Progenitor cell of endocrine pancreas (in vitro differentiated cells): ENCODE measurements at regions not wholly inside any gene's neighbourhood (a gene's known extent, or its start where the extent isn't known, plus 50 kb on each side); places are given as distances from the start of the nearest gene placed in this dataset.
"Not testable (repeated sequence)": the region's sequence is repeated elsewhere in the genome, so short reads cannot be mapped to it uniquely, and the experiment has no call there.

Source experiments
- DNase-seq: peaks from one replicate; pipeline ENCODE4 v3.0.0; 2021; ENCODE audit warnings: low spot score; ENCODE audit not compliant: unreplicated experiment
- H3K27ac Mint-ChIP-seq: 2 replicates; pipeline ENCODE4 v1.8.0; 2021; ENCODE audit warnings: mild to moderate bottlenecking, moderate library complexity, mixed read lengths
- H3K27me3 Mint-ChIP-seq: 2 replicates; pipeline ENCODE4 v1.8.0; 2021; ENCODE audit warnings: mixed read lengths
- H3K36me3 Mint-ChIP-seq: 2 replicates; pipeline ENCODE4 v1.8.0; 2022; ENCODE audit warnings: mixed read lengths; ENCODE audit not compliant: insufficient read depth
- H3K4me1 Mint-ChIP-seq: 2 replicates; pipeline ENCODE4 v1.8.0; 2021; ENCODE audit warnings: low read depth, mixed read lengths
- H3K4me3 Mint-ChIP-seq: 2 replicates; pipeline ENCODE4 v1.8.0; 2021; ENCODE audit warnings: low read depth, mild to moderate bottlenecking, moderate library complexity, mixed read lengths
- H3K9me3 Mint-ChIP-seq: 2 replicates; pipeline ENCODE4 v1.8.0; 2021; ENCODE audit warnings: low read depth, mixed read lengths
- TF ChIP-seq, protein P1 (sequence below): fragments of 200-600 bp; sonication (generic); IDR thresholded peaks from one replicate; pipeline ENCODE4 v1.5.0; 2021; ENCODE audit warnings: antibody characterized with exemption, mild to moderate bottlenecking; ENCODE audit not compliant: unreplicated experiment

DNA sequence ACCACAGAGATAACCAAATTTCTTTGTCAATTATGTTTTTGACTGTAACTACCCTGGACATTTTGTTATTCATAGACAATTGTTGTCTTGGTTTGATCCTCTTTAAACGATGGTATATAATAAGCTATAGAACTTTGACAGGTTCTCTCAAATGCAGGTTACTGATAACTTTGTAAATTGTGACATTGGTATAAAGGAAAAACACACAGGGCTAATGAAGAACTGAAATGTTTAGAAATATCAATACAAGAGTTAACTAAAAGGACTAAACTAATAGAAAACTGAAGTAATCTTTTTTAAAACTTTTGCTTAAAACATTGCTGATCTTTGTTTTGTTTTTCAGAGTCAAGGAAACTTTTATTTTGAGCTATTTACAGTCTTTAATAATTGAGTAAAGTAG lies 124.8 kb downstream of the TPBG start:
- Mint-ChIP-seq H3K4me1 (peaks cover 6% of the 10 kb centered on the region), H3K9me3 (peaks cover 13% of the 10 kb centered on the region), H3K36me3 (no peaks in the 10 kb centered on the region), H3K27me3 (no peaks in the 10 kb centered on the region), H3K4me3 (no peak overlapping the region), H3K27ac (no peak overlapping the region)
- TF ChIP-seq, protein P1, sequence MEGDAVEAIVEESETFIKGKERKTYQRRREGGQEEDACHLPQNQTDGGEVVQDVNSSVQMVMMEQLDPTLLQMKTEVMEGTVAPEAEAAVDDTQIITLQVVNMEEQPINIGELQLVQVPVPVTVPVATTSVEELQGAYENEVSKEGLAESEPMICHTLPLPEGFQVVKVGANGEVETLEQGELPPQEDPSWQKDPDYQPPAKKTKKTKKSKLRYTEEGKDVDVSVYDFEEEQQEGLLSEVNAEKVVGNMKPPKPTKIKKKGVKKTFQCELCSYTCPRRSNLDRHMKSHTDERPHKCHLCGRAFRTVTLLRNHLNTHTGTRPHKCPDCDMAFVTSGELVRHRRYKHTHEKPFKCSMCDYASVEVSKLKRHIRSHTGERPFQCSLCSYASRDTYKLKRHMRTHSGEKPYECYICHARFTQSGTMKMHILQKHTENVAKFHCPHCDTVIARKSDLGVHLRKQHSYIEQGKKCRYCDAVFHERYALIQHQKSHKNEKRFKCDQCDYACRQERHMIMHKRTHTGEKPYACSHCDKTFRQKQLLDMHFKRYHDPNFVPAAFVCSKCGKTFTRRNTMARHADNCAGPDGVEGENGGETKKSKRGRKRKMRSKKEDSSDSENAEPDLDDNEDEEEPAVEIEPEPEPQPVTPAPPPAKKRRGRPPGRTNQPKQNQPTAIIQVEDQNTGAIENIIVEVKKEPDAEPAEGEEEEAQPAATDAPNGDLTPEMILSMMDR: no peak
- DNase-seq: no peak

DNA sequence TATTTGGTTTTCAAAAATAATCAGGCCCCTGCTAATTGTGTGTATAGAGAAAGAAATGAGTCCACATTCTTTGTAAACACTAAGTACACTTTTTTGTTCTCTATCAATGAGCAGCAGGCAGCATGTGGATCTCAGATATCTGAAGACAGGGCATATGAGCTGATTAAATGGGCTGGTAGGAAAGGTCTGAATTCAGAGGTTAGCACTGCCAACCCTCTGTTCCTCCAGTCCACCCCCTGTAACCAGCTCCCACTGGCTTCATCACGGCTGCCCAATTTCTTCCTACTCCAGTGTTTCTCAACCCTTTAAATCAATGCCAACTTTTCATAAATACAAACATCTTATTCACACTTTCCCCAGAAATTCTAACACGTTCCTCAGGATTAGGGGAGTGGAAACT lies 128.5 kb downstream of the TPBG start:
- Mint-ChIP-seq H3K36me3 (no peaks in the 10 kb centered on the region), H3K27ac (no peak overlapping the region), H3K4me3 (no peak overlapping the region), H3K9me3 (peaks cover 2% of the 10 kb centered on the region), H3K4me1 (peaks cover 6% of the 10 kb centered on the region), H3K27me3 (no peaks in the 10 kb centered on the region)
- DNase-seq: no peak
- TF ChIP-seq, protein P1: no peak

DNA sequence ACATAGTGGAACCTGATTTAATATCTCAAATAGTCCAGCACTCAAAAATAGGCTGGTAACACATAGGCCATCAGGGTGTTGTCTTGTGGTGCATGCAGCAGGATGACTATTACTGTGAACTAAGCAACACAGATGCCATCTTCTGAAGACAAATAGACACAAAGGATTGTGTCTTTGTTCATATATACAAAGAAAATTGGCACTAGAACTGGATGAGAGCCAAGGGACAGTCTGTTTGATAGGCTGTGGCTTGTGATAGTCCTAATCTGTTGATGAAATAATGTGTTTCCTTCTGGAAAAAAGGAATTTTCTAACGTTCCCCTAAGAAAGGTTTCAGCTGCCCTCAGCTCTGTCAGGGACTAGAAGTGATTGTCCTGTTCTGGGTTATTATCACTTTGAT lies 129.8 kb downstream of the TPBG start:
- no peak for DNase-seq
- Mint-ChIP-seq H3K4me3 (no peak overlapping the region), H3K27me3 (no peaks in the 10 kb centered on the region), H3K27ac (no peak overlapping the region), H3K4me1 (peaks cover 6% of the 10 kb centered on the region), H3K36me3 (no peaks in the 10 kb centered on the region), H3K9me3 (peaks cover 2% of the 10 kb centered on the region)
- TF ChIP-seq, protein P1: no peak

- no peak overlapping the region for H3K27ac Mint-ChIP-seq
- peaks cover 7% of the 10 kb centered on the region for H3K9me3 Mint-ChIP-seq
- peaks cover 6% of the 10 kb centered on the region for H3K4me1 Mint-ChIP-seq
- no peaks in the 10 kb centered on the region for H3K36me3 Mint-ChIP-seq
- TF ChIP-seq, protein P1: no peak
- H3K27me3 Mint-ChIP-seq: no peaks in the 10 kb centered on the region
- DNase-seq: no peak
- no peak overlapping the region for H3K4me3 Mint-ChIP-seq
Observed at GRCh38 chr6:82494367-82494766, 130.8 kb downstream of the TPBG start.

- H3K27ac Mint-ChIP-seq, H3K4me3 Mint-ChIP-seq, DNase-seq, H3K4me1 Mint-ChIP-seq, H3K36me3 Mint-ChIP-seq, H3K27me3 Mint-ChIP-seq: not testable (repeated sequence)
- H3K9me3 Mint-ChIP-seq: peaks cover 28% of the 10 kb centered on the region
Observed at GRCh38 chr6:82501901-82502300, 138.3 kb downstream of the TPBG start.

DNA sequence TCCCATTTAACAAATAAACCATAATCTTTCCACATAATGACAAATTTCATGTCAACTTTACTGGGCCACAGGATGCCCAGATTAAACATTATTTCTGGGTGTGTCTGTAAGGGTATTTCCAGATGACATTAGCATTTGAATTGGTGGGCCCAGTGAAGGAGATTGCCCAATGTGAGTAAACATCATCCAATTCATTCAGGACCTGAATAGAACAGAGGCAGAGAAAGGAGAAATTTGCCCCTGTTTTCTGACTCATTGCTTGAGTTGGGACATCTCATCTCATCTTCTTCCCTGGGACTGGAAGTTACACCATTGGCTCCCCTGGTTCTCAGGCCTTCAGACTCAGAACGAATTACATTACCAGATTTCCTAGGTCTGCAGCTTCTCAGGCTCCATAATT lies 142.9 kb downstream of the TPBG start:
- Mint-ChIP-seq H3K27ac (no peak overlapping the region), H3K9me3 (peaks cover 11% of the 10 kb centered on the region), H3K4me3 (no peak overlapping the region), H3K36me3 (no peaks in the 10 kb centered on the region), H3K4me1 (no peaks in the 10 kb centered on the region), H3K27me3 (no peaks in the 10 kb centered on the region)
- no peak for DNase-seq
- TF ChIP-seq, protein P1: no peak
